ENCODE measurements at regions not wholly inside any gene's neighbourhood (a gene's known extent, or its start where the extent isn't known, plus 50 kb on each side); places are given as distances from the start of the nearest gene placed in this dataset.

DNA sequence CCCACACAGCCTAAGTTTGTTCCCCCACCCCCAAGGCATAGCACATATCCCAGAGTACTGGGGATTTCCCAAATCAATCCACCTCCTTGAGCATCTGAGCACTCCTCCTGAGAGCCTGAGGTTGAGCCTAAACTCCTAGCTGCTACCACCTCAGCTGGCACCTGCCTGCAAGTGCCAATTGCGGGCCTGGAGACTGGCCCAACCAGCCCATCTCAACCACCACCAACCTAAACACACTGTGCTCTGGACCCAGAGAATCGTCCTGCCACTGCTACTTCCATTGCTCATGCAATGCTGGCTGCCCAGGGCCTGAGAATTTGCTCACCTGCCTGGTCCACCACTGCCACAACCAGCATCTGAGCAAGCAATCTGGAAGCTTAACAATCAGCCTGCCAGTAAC, 177.1 kb downstream of the FGF13 start:
- DNase-seq = peak in 2 of 10 donors; percentile 32 to 60
- intact Hi-C loops (cut with DNase I) = no loop called here

DNA sequence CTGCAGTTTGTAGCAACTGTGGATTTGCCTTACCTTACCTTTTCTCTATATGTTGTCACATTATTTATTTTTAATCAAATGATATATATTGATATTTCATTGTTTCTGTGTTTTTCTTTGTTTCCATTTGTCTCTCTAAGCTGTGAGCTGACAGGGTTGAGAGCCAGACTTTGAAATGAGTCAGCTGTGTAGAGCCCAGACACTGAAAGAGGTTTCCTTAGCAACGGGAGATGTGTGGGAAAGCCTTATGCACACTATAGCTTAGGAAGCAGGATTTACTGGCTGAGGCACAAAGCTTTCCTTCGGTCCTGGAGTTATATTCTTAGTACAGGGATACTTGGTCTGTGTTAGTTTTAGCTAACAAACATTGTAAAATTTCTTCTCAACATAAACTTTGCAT, 192.2 kb downstream of the FGF13 start:
- DNase-seq = peak in 1 of 10 donors; percentile 4
- intact Hi-C loops (cut with DNase I) = no loop called here

DNA sequence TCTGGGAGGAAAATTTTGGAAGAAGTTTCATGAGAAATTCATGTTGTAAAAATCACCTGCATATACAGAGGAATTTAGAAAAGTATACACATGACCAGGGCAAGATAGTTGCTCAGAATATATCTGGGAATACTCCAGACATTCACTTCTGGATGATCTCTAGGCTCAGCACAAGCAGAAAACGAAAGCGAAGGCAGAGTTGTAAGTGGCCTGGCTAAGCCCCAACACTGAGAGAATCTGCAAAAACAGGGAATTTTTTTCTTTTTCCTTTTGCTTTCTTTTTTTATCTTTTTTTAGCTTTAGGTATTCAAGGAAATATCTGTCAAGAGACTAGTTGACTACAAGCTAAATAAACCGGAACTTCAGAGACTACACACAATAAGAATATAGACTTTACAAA, 207.2 kb downstream of the FGF13 start:
- intact Hi-C loops (cut with DNase I) = no loop called here
- DNase-seq = no peak

DNA sequence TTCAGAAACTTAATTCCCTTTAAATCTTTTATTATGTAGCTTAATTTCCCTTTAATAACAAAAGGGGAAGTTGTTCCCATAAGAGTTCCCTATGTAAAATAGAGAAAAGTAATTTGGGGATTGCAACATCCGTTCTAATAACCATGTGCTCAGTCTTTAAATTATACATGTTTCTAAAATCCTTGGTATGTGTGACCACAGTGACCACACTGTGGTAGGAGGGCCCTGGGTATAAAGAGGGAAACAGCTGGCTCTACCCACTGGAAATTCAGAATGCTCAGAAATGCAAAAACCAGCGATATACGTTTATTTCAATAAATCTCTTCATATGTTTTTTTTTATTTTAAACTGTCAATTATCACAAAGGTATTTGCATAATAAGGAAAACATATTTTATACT, 219.1 kb downstream of the FGF13 start:
- intact Hi-C loops (cut with DNase I) = no loop called here
- no peak for DNase-seq

DNA sequence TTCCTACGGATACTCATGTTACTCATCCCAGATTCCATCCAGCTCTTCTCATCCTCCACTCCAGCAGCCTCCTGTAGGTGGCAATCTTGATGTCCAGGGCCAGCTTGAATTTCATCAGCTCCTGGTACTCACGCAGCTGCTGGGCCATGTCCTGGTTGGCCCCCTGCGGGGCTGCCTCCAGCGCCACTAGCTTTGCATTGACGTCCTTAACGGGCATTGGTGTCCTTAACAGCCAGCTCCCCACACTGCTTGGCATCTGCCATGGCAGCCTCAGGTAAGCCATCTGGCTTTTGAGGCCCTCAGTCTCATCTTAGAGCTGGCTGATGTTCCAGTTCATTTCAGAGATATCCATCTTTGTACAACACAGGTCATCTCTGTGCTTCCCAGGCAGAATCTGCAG, 223.7 kb downstream of the FGF13 start:
- intact Hi-C loops (cut with DNase I) = no loop called here
- DNase-seq = peak in 1 of 10 donors; percentile 59

DNA sequence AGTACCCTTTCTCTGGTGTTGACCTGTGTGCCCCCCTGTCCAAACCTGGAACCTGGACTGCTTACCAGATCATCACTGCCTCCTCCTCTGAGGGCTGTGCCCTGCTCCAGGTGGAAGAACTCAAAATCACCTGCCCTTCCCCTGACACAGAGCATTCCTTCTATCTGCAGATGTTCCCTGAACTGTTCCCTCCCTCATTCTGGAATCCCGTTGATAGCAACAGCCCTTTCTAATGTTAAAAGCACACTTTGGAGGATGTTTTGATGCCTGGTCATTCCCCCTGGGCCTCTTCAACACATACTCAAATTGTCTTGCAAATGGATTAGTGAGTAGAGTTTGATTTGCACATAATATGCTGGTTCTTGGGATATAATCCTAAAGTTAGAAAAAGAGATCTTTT, 225.8 kb downstream of the FGF13 start:
- intact Hi-C loops (cut with DNase I) = no loop called here
- no peak for DNase-seq

DNA sequence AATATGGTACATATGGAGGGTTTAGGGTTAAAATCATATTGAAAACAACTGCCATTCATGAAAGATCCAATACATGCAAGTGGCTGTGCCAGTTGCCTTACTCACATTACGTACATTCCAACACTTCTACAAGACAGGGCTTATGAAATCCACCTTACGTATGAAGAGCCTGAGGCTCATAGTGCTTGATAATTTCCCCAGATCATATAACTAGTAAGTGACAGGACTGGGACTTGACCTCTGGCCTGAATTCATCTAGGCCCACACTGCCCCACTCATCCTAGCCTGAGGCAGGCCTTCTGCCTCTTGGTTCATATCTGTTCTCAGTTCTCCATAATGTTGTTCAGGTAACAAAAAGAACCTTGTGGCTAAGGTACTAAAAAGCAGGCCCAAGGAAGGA, 226.3 kb downstream of the FGF13 start:
- DNase-seq = no peak

DNA sequence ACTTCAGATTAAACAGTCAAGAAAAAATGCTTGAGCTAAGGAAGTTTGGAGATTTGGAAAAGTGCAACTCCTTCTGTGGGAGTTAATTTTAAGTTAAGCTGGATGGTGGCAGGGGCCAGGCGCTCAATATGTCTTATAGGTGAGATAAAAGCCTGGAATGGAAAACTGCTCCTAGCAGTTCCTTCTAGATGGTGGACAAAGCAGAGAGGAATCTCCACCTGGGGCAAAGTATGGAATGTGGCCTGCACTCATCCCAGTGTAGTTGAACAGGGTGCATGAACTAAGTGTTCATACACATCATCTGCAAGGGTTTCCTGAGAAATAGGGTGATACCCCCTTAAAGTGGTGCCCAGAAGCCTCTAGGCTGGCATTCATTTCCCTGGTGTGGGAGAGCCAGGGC, 227.1 kb downstream of the FGF13 start:
- intact Hi-C loops (cut with DNase I) = no loop called here

More for the DNA sequence above, 226.3 kb downstream of the FGF13 start:
- intact Hi-C loops (cut with DNase I) = no loop called here

DNA sequence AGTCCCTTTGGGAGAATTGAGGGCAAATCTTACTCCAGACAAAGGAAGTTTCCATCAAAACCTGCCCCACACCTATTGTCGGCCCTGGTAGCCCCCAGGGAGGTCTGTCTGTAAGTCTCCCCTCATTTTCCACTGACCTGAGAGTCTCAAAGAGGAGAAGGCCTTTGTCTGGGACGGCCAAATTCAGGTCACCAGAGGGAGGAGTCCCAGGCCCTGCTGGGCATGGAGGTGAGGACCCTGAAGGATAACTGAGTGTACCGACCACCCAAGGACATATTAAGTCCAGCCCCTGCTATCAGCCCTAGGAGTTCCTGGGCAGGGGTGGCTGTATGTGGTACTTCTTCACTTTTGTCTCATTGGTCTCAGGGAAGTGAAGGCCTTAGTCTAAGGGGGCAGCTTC, 229.9 kb downstream of the FGF13 start:
- intact Hi-C loops (cut with DNase I) = no loop called here
- no peak for DNase-seq

More for the DNA sequence above, 227.1 kb downstream of the FGF13 start:
- no peak for DNase-seq

DNA sequence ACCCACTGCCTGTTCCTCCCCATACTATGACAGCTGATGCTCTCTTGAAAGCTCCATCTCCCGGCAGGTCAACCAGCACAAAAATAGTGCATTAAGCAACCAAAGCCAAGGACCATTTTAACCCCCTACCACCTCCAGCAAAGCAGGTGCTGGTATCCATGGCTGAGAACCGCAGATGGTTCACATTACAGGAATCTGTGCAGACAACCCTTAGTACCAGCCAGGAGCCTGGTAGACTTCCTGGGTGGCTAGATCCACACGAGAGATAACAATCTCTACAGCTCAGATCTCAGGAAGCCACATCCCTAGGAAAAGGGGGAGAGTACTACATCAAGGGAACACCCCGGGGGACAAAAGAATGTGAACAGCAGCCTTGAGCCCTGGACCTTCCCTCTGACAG, 248.0 kb downstream of the FGF13 start:
- no peak for DNase-seq
- intact Hi-C loops (cut with DNase I) = no loop called here

Measured in posterior cingulate gyrus (tissue), 11 donors.